AG04449 (cell line): ENCODE measurements at regions not wholly inside any gene's neighbourhood (a gene's known extent, or its start where the extent isn't known, plus 50 kb on each side); places are given as distances from the start of the nearest gene placed in this dataset.

Experiments used
- CTCF ChIA-PET: fragments of 350-600 bp; formaldehyde crosslinking; extraction: SDS; loops from one replicate; lab custom pipeline; 2021; ENCODE audit warnings: antibody characterized with exemption; lab: Yijun Ruan, JAX
- POLR2A ChIA-PET: fragments of 400-600, 350-600 bp; formaldehyde crosslinking; extraction: SDS; loops from one replicate; lab custom pipeline; 2020; ENCODE audit warnings: antibody characterized with exemption, inconsistent platforms; lab: Yijun Ruan, JAX
- DNase-seq: peaks from one replicate; pipeline ENCODE4 v3.0.0-alpha.2; 2010; ENCODE audit warnings: low read depth, low spot score
- H3K4me3 ChIP-seq: 2 replicates; pipeline ENCODE4 v1.5.1; 2011; ENCODE audit warnings: low read depth, mild to moderate bottlenecking, control low read depth, low read length
- CTCF ChIP-seq: IDR thresholded peaks from one replicate; pipeline ENCODE4 v1.5.1; 2011; ENCODE audit warnings: mild to moderate bottlenecking, moderate library complexity, low read length, control low read depth, inconsistent platforms; ENCODE audit not compliant: insufficient read depth; ENCODE audit errors: missing control alignments

DNA sequence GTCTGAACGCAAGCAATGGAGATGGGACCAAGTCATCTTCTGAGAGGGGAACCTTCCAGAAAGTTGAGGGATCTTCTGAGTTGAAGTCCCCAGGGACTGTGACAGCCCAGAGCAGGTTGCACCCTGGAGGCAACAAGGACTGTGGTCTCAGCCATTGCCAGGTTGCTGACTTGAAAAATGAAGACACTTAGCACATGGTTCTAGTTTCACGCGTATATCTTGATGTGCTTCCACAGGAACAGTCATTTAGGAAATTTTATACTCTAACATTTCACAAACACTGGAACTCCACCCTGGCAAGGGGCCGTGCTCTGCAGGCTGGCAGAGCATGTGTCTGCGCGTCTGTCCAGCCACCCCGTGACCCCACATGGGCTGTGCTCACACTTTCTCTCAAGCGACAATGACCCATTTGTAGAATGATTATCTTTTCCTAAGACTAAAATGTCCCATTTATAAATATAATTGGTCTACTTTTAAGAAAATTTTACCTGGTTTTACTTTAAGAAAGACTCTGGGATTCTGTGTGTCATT lies 157.0 kb downstream of the ERMARD start:
- POLR2A ChIA-PET: no interaction called here
- TF ChIP-seq CTCF: no peak
- DNase-seq: no peak
- no peak overlapping the region for H3K4me3 ChIP-seq
- CTCF ChIA-PET: no interaction called here

- ChIA-PET CTCF (no interaction called here), POLR2A (no interaction called here)
- H3K4me3 ChIP-seq: no peak overlapping the region
- no peak for DNase-seq
- TF ChIP-seq CTCF: no peak
These were observed 156.1 kb downstream of the ERMARD start for GRCh38 chr6:169907419-169908115.

DNA sequence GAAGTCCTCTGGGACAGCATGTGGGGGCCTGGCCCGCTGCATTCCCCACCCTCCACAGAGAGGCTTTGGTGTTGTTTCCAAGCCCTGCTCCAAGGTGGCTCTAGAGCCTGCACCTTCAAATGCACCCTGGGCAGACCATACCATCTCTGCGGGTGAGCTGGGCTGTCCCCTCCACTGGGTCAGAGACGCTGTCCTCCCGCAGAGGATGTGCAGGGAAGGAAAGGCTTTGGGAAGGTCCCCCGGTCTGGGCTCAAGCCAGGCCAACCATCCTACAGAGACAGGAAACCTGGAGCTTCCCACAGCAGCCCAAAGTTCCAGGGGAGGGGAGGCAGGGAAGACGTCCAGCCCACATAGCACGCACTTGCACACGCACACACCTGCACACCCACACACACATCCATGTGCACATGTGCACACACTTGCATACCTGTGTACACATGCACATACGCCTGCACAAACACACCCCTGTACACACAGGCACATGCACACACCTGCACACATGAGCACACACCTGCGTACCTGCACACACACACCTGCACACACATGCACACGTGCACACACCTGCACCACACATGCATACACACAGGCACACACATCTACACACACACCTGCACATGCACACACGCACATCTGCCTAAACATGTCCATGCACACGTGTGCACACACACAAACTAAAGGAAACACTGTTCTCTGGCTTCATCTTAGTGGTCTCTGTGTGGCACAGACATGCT lies 155.4 kb downstream of the ERMARD start:
- ChIA-PET CTCF (no interaction called here), POLR2A (no interaction called here)
- DNase-seq: no peak
- TF ChIP-seq CTCF: no peak
- H3K4me3 ChIP-seq: no peak overlapping the region

DNA sequence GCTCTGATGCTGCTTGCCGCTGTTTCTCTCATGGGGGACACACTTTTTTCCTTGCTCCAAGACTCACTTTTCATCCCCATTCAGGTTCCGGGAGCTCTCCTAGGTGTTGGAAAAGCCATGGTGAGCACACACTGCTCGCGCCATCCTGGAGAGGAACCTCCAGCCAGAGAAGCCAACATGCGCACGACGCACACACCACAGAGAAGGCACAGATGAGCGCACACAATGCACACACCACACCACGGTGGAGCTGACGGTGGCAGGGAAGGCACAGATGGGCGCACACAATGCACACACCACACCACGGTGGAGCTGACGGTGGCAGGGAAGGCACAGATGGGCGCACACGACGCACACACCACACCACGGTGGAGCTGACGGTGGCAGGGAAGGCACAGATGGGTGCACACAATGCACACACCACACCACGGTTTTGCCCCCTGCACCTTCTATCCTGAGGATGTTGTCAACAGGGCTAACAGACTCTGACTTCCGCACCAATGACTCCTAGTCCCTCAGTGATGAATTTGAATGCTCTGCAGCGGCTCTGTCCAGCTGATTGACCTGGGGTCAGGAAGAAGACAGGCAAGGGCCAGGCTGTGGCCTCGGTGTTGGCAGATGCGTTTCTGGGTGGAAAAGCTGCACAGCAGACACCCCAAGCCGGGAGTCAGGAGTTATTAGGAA lies 154.7 kb downstream of the ERMARD start:
- H3K4me3 ChIP-seq: no peak overlapping the region
- CTCF ChIA-PET: no interaction called here
- DNase-seq: no peak
- TF ChIP-seq CTCF: no peak
- POLR2A ChIA-PET: no interaction called here

DNA sequence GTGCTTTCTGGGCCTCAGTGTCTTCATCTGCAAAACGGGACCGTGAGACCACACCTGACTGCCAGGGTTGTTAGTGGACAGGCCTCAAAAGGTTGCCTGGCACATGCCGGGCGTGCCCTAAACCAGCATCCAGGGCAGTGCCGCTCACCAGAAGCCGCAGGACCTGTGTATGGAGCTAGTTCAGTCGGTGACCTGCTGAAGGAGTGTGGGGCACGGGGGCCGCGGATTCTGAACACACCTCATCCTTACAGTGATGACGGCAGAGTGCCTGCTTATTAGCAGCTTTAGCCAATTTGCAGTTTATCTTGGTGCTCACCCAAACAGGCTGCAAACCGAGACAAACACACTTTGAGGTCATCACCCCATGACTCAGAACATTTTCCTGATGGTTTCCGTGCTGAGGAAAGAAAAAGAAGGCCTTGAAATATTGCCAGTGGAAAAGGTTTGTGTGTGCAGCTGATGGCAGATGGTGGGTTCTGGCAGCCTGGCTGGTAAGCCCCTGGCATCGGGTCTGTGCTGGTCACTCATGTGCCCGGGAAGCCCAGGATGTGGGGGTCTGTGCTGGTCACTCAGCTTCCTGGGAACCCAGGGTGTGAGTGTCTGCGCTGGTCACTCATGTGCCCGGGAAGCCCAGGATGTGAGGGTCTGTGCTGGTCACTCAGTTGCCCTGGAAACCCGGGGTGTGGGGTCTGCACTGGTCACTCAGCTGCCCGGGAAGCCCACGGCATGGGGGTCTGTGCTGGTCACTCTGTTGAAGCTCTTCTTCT lies 153.8 kb downstream of the ERMARD start:
- ChIA-PET POLR2A (no interaction called here), CTCF (no interaction called here)
- H3K4me3 ChIP-seq: no peak overlapping the region
- no peak for TF ChIP-seq CTCF
- no peak for DNase-seq
